Lung (tissue), 11 donors: ENCODE measurements at regions not wholly inside any gene's neighbourhood (a gene's known extent, or its start where the extent isn't known, plus 50 kb on each side); places are given as distances from the start of the nearest gene placed in this dataset.

Source experiments
- ATAC-seq: fragments of 200-7000 bp; cut with Tn5 transposase; one replicate; pipeline ENCODE4 v1.9.1; 2020; ENCODE audit warnings: moderate number of reproducible peaks; ENCODE audit not compliant: insufficient read depth, low FRiP score
- DNase-seq, 3 donors: peaks; one replicate each; pipeline ENCODE4 v3.0.0-alpha.2; 2013 to 2017
- H3K27ac ChIP-seq, 2 donors: one replicate each; pipeline ENCODE4 v1.5.1; 2013; ENCODE audit warnings: mild to moderate bottlenecking in 2 of 2, moderate library complexity in 2 of 2, control low read depth in 1 of 2, inconsistent platforms in 1 of 2, low read depth in 1 of 2, low read length in 1 of 2
- H3K27me3 ChIP-seq, 3 donors: one replicate each; pipeline ENCODE4 v1.5.1; 2013; ENCODE audit warnings: low read length in 2 of 3; ENCODE audit not compliant: control insufficient read depth in 3 of 3, insufficient read depth in 3 of 3
- H3K36me3 ChIP-seq, 4 donors: one replicate each; pipeline ENCODE4 v1.5.1; 2013; ENCODE audit warnings: low read length in 4 of 4, mild to moderate bottlenecking in 1 of 4, moderate library complexity in 1 of 4; ENCODE audit not compliant: control insufficient read depth in 4 of 4, insufficient read depth in 4 of 4
- H3K4me1 ChIP-seq, 5 donors: one replicate each; pipeline ENCODE4 v1.5.1; 2013; ENCODE audit warnings: low read length in 5 of 5, mild to moderate bottlenecking in 2 of 5, moderate library complexity in 1 of 5; ENCODE audit not compliant: control insufficient read depth in 5 of 5, insufficient read depth in 5 of 5
- H3K4me3 ChIP-seq: one replicate; pipeline ENCODE4 v1.5.1; 2013; ENCODE audit warnings: mild to moderate bottlenecking, control low read depth, moderate library complexity
- H3K9ac ChIP-seq, 2 donors: one replicate each; pipeline ENCODE4 v1.5.1; 2013; ENCODE audit warnings: low read length in 2 of 2, control low read depth in 1 of 2; ENCODE audit not compliant: insufficient read depth in 1 of 2
- H3K9me3 ChIP-seq, 4 donors: one replicate each; pipeline ENCODE4 v1.5.1; 2013; ENCODE audit warnings: low read length in 3 of 4, mild to moderate bottlenecking in 1 of 4, moderate library complexity in 1 of 4; ENCODE audit not compliant: control insufficient read depth in 4 of 4, insufficient read depth in 3 of 4
- WGBS, 2 donors: extraction: QIAGEN DNeasy Blood & Tissue Kit; methylation state at CpG; one replicate each; pipeline ENCODE4 v1.1.7; 2013; 5-methylcytosine and 5-hydroxymethylcytosine counted together
- TF ChIP-seq, protein P1 (sequence below): IDR thresholded peaks from 2 replicates; pipeline ENCODE4 v1.5.1; 2012; ENCODE audit warnings: mild to moderate bottlenecking; ENCODE audit errors: control extremely low read depth, extremely low read depth
- donor health status: control.
- donor health status: control.
- donor health status: Bipolar disorder and iron deficiency.
- donor health status: healthy.
- donor health status: DM: yes; HTN: yes; CAD: no.

DNA sequence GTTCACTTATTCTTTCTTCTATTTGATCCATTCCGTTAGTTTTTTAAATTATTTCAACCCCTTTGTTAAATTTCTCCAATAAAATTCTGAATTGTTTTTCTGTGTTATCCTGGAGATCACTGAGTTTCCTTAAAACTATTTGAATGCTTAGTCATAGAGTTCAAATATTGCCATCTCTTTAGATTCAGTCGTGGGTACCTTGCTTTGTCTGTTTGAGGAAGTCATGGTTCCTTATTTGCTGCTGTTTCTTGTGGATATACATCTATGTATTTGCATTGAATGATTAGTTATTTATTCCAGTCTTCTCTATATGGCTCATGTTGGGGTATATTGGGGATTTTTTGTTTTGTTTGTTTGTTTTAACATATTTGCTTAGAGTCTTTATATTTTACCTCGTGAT, 80.6 kb downstream of the HINT1 start:
- TF ChIP-seq, protein P1, sequence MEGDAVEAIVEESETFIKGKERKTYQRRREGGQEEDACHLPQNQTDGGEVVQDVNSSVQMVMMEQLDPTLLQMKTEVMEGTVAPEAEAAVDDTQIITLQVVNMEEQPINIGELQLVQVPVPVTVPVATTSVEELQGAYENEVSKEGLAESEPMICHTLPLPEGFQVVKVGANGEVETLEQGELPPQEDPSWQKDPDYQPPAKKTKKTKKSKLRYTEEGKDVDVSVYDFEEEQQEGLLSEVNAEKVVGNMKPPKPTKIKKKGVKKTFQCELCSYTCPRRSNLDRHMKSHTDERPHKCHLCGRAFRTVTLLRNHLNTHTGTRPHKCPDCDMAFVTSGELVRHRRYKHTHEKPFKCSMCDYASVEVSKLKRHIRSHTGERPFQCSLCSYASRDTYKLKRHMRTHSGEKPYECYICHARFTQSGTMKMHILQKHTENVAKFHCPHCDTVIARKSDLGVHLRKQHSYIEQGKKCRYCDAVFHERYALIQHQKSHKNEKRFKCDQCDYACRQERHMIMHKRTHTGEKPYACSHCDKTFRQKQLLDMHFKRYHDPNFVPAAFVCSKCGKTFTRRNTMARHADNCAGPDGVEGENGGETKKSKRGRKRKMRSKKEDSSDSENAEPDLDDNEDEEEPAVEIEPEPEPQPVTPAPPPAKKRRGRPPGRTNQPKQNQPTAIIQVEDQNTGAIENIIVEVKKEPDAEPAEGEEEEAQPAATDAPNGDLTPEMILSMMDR = no peak
- H3K9ac ChIP-seq = no peak overlapping the region
- no peaks in the 10 kb centered on the region for H3K36me3 ChIP-seq
- DNase-seq (no peak), ATAC-seq (no peak)
- H3K27ac ChIP-seq = no peak overlapping the region
- H3K4me3 ChIP-seq = no peak overlapping the region
- WGBS, 2 donors = 74 to 77% methylated on average over 3 of the region's 3 CpGs
- peaks cover 0 to 4% (median 0%) of the 10 kb centered on the region in 4 donors for H3K9me3 ChIP-seq
- no peaks in the 10 kb centered on the region for H3K27me3 ChIP-seq
- H3K4me1 ChIP-seq = no peaks in the 10 kb centered on the region

DNA sequence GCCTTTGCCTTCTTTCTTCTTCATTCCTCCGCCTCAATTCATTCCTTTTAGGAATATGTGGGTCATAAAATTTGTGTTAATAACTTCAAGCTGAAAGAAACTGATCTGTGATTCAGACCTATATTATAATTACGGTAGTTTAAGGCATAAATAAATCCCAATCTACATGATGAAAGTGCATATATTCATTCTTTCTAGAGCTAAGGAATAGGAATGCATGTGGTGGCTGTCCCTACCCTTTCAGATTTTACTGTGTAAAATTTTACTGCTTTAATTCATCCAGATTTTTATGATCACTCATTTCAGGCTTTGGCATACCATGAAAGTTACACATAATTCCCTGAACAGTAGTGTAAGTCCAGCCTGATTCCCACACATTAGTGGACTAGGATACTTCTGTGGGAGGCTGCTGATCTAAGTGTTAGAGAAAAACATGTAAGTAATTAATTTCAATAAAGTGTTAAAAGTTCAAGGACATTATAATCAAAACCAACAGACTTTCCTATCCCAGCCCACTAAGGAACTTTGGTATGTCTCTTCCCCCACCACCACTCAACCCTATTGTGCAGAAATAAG, 83.1 kb downstream of the HINT1 start:
- no peaks in the 10 kb centered on the region for H3K36me3 ChIP-seq
- no peaks in the 10 kb centered on the region for H3K27me3 ChIP-seq
- WGBS, 2 donors = 89 to 91% methylated on average over 2 of the region's 2 CpGs
- no peak overlapping the region for H3K9ac ChIP-seq
- DNase-seq (no peak), ATAC-seq (no peak)
- peaks cover 0 to under 1% (median 0%) of the 10 kb centered on the region in 4 donors for H3K9me3 ChIP-seq
- no peaks in the 10 kb centered on the region for H3K4me1 ChIP-seq
- no peak overlapping the region for H3K27ac ChIP-seq
- H3K4me3 ChIP-seq = no peak overlapping the region
- TF ChIP-seq, protein P1 = no peak

DNA sequence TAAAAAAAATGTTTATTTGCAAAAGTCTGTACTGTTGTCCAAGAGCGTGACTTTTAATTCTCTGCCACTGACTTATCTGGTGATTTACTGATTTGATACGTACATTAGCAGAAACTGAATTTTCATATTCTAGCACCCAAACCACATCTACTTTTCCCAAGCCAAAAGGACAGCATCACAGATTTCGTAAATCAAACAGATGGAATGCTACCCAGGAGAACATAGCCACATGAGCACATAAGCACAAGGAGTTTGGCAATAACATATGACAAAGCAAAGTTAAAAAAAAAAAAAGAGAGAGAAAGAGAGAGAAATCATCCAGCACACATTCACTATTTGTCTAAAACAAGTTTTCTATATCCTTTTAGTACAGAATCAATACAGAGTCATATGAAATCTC, 83.7 kb downstream of the HINT1 start:
- no peaks in the 10 kb centered on the region for H3K4me1 ChIP-seq
- H3K27me3 ChIP-seq = no peaks in the 10 kb centered on the region
- no peak overlapping the region for H3K4me3 ChIP-seq
- H3K27ac ChIP-seq = no peak overlapping the region
- H3K36me3 ChIP-seq = no peaks in the 10 kb centered on the region
- DNase-seq = no peak
- TF ChIP-seq, protein P1 = no peak
- no peak overlapping the region for H3K9ac ChIP-seq
- WGBS, 2 donors = 75 to 79% methylated on average over 3 of the region's 3 CpGs
- ATAC-seq = no peak
- H3K9me3 ChIP-seq = no peaks in the 10 kb centered on the region

DNA sequence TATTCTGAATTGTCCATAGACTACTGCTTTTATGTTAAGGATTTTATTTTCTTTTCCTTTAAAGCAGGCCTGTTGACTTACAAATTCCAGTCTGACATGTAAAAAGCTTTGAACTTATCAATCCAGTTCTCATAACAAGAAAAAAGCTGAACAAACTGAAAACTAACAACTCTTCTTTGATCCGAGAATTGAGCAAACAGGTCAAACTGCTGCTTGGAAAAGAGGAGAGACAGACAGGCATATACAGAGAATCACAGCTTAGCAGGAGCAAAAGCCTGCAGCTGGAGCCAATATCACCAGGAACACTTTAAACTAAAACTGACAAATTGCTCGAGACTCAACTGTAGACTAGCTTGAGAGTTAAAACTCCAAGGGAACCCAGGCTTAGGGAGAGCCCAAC, 85.8 kb downstream of the HINT1 start:
- Histone ChIP-seq H3K4me3 (no peak overlapping the region), H3K27me3 (no peaks in the 10 kb centered on the region), H3K9ac (no peak overlapping the region), H3K27ac (no peak overlapping the region), H3K36me3 (no peaks in the 10 kb centered on the region), H3K9me3 (no peaks in the 10 kb centered on the region), H3K4me1 (no peaks in the 10 kb centered on the region)
- DNase-seq (peak in 1 of 3 donors; percentile 2), ATAC-seq (no peak)
- 81 to 88% methylated on average over 2 of the region's 2 CpGs for WGBS, 2 donors
- TF ChIP-seq, protein P1 = no peak
